Activated naive CD4-positive, alpha-beta T cell treated with anti-CD3 and anti-CD28 coated beads for 36 hours (primary cell): ENCODE measurements at regions not wholly inside any gene's neighbourhood (a gene's known extent, or its start where the extent isn't known, plus 50 kb on each side); places are given as distances from the start of the nearest gene placed in this dataset.

Experiments used
- CTCF ChIA-PET: fragments of 350-600 bp; sonication (Branson Sonifier 250); formaldehyde crosslinking; loops from one replicate; lab custom pipeline; 2021; ENCODE audit warnings: antibody characterized with exemption; lab: Charles Lee
- DNase-seq: peaks from one replicate; pipeline ENCODE4 v3.0.0-alpha.2; 2020
- H3K27ac Mint-ChIP-seq: one replicate; pipeline ENCODE4 v1.8.0; 2021; ENCODE audit warnings: mild to moderate bottlenecking, mixed read lengths
- H3K27me3 Mint-ChIP-seq: one replicate; pipeline ENCODE4 v1.8.0; 2021; ENCODE audit warnings: low read depth, mixed read lengths
- H3K36me3 Mint-ChIP-seq: one replicate; pipeline ENCODE4 v1.8.0; 2021; ENCODE audit warnings: low read depth, mixed read lengths
- H3K4me1 Mint-ChIP-seq: one replicate; pipeline ENCODE4 v1.8.0; 2021; ENCODE audit warnings: low read depth, mixed read lengths
- H3K4me3 Mint-ChIP-seq: one replicate; pipeline ENCODE4 v1.8.0; 2021; ENCODE audit warnings: mild to moderate bottlenecking, moderate library complexity, mixed read lengths
- H3K9me3 Mint-ChIP-seq: one replicate; pipeline ENCODE4 v1.8.0; 2021; ENCODE audit warnings: mixed read lengths
- intact Hi-C: fragments of 100-400 bp; cut with micrococcal nuclease; formaldehyde crosslinking; loops from one replicate; pipeline ENCODE4 v1.15.1; 2023

DNA sequence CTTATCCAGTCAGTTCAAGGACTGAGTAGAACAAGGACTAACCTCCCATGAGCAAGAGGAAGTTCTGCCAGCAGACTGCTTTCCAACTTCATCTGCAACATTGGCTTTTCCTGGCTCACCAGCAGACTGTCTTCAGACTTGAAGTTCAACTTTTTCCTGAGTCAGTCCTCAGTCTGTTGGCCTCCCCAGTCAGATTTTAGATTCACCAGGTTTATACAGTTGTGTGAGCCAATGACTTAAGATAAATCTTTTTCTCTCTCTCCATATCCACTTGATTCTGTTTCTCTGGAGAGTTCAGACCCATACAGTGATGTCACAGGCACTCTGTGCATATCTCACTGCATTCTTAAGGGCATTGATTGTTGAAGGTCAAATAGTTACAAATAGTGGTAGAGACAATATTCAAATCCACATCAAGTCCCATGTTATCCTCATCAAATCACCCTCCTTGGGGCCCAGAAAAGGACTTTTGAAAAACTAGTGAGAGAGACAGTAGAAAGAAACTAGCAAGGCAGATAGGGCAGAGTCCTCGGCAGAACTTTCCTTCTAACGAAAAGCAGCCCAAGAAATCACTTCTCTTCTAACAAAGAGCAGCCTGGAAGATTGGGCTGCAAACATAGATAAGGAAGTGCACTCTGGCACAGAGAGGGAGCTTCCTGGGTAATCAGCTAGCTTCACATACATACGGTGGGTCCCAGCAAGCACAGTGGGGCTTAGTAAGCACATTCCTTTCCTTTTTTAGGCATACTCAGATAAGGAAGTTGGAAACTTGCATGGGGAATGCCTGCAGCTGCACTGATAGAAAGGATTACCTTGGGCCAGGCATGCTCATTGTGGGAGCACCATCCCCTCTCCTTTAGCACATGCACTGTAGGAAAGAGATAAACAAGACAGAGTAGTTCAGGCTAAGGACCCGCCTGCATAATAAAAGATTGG, 132.3 kb upstream of the FAM20A start:
- Mint-ChIP-seq H3K27me3 (no peaks in the 10 kb centered on the region), H3K4me3 (no peak overlapping the region), H3K27ac (no peak overlapping the region), H3K4me1 (no peaks in the 10 kb centered on the region), H3K36me3 (no peaks in the 10 kb centered on the region), H3K9me3 (no peaks in the 10 kb centered on the region)
- CTCF ChIA-PET = no interaction called here
- DNase-seq = no peak
- intact Hi-C loops = no loop called here

- no peak overlapping the region for H3K4me3 Mint-ChIP-seq
- DNase-seq = peak; percentile 6
- intact Hi-C loops = no loop called here
- H3K9me3 Mint-ChIP-seq = no peaks in the 10 kb centered on the region
- H3K4me1 Mint-ChIP-seq = no peaks in the 10 kb centered on the region
- CTCF ChIA-PET = no interaction called here
- no peaks in the 10 kb centered on the region for H3K27me3 Mint-ChIP-seq
- no peaks in the 10 kb centered on the region for H3K36me3 Mint-ChIP-seq
- no peak overlapping the region for H3K27ac Mint-ChIP-seq
These were observed 131.2 kb upstream of the FAM20A start for GRCh38 chr17:68732301-68732749.

- Mint-ChIP-seq H3K27ac (no peak overlapping the region), H3K36me3 (no peaks in the 10 kb centered on the region), H3K27me3 (peaks cover 3% of the 10 kb centered on the region), H3K4me1 (no peaks in the 10 kb centered on the region), H3K9me3 (no peaks in the 10 kb centered on the region), H3K4me3 (no peak overlapping the region)
- no peak for DNase-seq
- CTCF ChIA-PET = no interaction called here
- intact Hi-C loops = no loop called here
These were observed 130.3 kb upstream of the FAM20A start for GRCh38 chr17:68731465-68731864.

DNA sequence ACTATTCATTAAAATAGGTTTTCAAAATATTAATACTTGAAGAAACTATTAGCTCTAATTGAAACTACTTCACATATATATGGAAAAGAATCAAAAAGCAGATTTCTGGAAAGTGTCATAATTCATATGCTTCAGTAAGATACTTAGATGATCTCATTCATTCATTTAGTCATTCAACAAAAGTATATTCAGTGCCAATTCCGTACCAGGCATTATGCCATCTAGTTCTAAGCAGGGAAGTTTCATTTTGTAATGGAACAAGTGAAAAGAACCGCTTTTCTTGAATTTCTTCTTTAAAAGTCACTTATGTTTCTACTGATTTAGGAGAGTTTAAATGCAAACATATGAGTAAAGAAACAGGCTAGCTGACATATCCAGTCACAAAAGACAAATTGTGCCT, 118.3 kb upstream of the FAM20A start:
- CTCF ChIA-PET = no interaction called here
- peaks cover 20% of the 10 kb centered on the region for H3K27me3 Mint-ChIP-seq

GRCh38 chr17:68718926-68719325, 117.8 kb upstream of the FAM20A start:
- intact Hi-C loops = no loop called here
- Mint-ChIP-seq H3K27ac (no peak overlapping the region), H3K27me3 (peaks cover 19% of the 10 kb centered on the region), H3K36me3 (no peaks in the 10 kb centered on the region), H3K9me3 (no peaks in the 10 kb centered on the region), H3K4me1 (no peaks in the 10 kb centered on the region), H3K4me3 (no peak overlapping the region)
- no peak for DNase-seq
- CTCF ChIA-PET = no interaction called here

More for the DNA sequence above, 118.3 kb upstream of the FAM20A start:
- DNase-seq = no peak
- H3K27ac Mint-ChIP-seq = no peak overlapping the region
- H3K4me3 Mint-ChIP-seq = no peak overlapping the region
- H3K36me3 Mint-ChIP-seq = no peaks in the 10 kb centered on the region
- intact Hi-C loops = no loop called here
- H3K9me3 Mint-ChIP-seq = no peaks in the 10 kb centered on the region
- H3K4me1 Mint-ChIP-seq = no peaks in the 10 kb centered on the region

- Mint-ChIP-seq H3K4me1 (no peaks in the 10 kb centered on the region), H3K27ac (no peak overlapping the region), H3K36me3 (no peaks in the 10 kb centered on the region), H3K4me3 (no peak overlapping the region), H3K27me3 (peaks cover 16% of the 10 kb centered on the region), H3K9me3 (no peaks in the 10 kb centered on the region)
- intact Hi-C loops = no loop called here
- CTCF ChIA-PET = no interaction called here
- no peak for DNase-seq
These were observed 117.3 kb upstream of the FAM20A start for GRCh38 chr17:68718465-68718864.

GRCh38 chr17:68714676-68715075, 113.5 kb upstream of the FAM20A start:
- Mint-ChIP-seq H3K4me3 (no peak overlapping the region), H3K9me3 (no peaks in the 10 kb centered on the region), H3K27ac (no peak overlapping the region), H3K27me3 (peaks cover 15% of the 10 kb centered on the region), H3K4me1 (no peaks in the 10 kb centered on the region), H3K36me3 (no peaks in the 10 kb centered on the region)
- intact Hi-C loops = no loop called here
- CTCF ChIA-PET = no interaction called here
- DNase-seq = no peak

GRCh38 chr17:68711858-68712257, 110.7 kb upstream of the FAM20A start:
- Mint-ChIP-seq H3K4me3 (no peak overlapping the region), H3K27me3 (peaks cover 11% of the 10 kb centered on the region), H3K4me1 (no peaks in the 10 kb centered on the region), H3K9me3 (no peaks in the 10 kb centered on the region), H3K36me3 (no peaks in the 10 kb centered on the region), H3K27ac (no peak overlapping the region)
- CTCF ChIA-PET = no interaction called here
- intact Hi-C loops = no loop called here
- DNase-seq = no peak

GRCh38 chr17:68710976-68711375, 109.8 kb upstream of the FAM20A start:
- intact Hi-C loops = no loop called here

GRCh38 chr17:68710035-68710780, 109.0 kb upstream of the FAM20A start:
- intact Hi-C loops = no loop called here
- Mint-ChIP-seq H3K27ac (no peak overlapping the region), H3K36me3 (no peaks in the 10 kb centered on the region), H3K4me1 (no peaks in the 10 kb centered on the region), H3K4me3 (no peak overlapping the region), H3K27me3 (peaks cover 5% of the 10 kb centered on the region), H3K9me3 (no peaks in the 10 kb centered on the region)
- DNase-seq = no peak
- CTCF ChIA-PET = no interaction called here

More at GRCh38 chr17:68710976-68711375, 109.8 kb upstream of the FAM20A start:
- H3K4me1 Mint-ChIP-seq = no peaks in the 10 kb centered on the region
- H3K36me3 Mint-ChIP-seq = no peaks in the 10 kb centered on the region
- H3K27ac Mint-ChIP-seq = no peak overlapping the region
- H3K9me3 Mint-ChIP-seq = no peaks in the 10 kb centered on the region
- no peak overlapping the region for H3K4me3 Mint-ChIP-seq
- peaks cover 5% of the 10 kb centered on the region for H3K27me3 Mint-ChIP-seq
- no peak for DNase-seq
- CTCF ChIA-PET = no interaction called here

DNA sequence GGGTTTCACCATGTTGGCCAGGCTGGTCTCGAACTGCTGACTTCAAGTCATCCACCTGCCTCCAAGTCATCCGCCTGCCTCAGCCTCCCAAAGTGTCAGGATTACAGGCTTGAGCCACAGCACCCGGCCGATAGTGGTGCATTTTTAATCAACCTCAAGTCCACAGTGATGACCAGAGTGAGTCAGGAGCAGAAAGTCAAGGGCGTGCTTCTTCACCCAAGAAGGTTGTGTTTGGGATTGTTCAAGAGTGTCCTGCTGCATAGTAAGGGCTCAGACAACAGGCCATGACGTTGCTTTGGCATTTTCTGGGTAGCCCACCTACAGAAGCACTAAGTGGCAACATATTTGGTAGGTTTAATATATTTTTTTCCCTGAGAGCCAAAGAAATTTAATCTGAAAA, 108.3 kb upstream of the FAM20A start:
- Mint-ChIP-seq H3K27ac (no peak overlapping the region), H3K36me3 (no peaks in the 10 kb centered on the region), H3K4me1 (no peaks in the 10 kb centered on the region), H3K4me3 (no peak overlapping the region), H3K27me3 (peaks cover 5% of the 10 kb centered on the region), H3K9me3 (no peaks in the 10 kb centered on the region)
- CTCF ChIA-PET = no interaction called here
- intact Hi-C loops = no loop called here
- DNase-seq = no peak

DNA sequence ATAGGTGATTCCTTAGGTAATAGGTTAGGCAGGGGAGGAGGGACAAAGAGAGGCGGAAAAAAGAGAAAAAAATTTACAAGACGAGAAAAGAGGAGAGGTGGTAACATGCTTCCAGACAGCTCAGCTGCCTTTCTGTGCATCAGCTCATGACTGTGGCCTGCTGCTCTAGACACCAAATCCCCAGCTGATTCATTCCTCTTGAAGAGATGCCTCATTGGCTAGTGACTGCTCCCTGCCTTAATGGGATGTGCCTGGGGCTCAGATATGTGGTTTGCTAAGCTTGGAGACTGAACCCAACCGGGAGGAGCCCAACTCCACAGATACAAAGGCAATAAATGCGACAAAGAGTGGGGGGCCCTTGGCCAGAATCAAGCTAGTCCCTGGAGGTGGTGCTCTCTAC, 105.9 kb upstream of the FAM20A start:
- Mint-ChIP-seq H3K4me3 (no peak overlapping the region), H3K27me3 (peaks cover 5% of the 10 kb centered on the region), H3K36me3 (no peaks in the 10 kb centered on the region), H3K27ac (no peak overlapping the region), H3K4me1 (no peaks in the 10 kb centered on the region), H3K9me3 (no peaks in the 10 kb centered on the region)
- CTCF ChIA-PET = interaction anchor here (0.5 kb wide), 1 partner anchor 93 kb away, joined by 4 read pairs; no protein-coding TSS in a partner anchor
- no peak for DNase-seq
- intact Hi-C loops = no loop called here
